ENCODE measurements at regions not wholly inside any gene's neighbourhood (a gene's known extent, or its start where the extent isn't known, plus 50 kb on each side); places are given as distances from the start of the nearest gene placed in this dataset.
A peak's percentile ranks its signal among the peaks of the same experiment; 100 is the strongest.

DNA sequence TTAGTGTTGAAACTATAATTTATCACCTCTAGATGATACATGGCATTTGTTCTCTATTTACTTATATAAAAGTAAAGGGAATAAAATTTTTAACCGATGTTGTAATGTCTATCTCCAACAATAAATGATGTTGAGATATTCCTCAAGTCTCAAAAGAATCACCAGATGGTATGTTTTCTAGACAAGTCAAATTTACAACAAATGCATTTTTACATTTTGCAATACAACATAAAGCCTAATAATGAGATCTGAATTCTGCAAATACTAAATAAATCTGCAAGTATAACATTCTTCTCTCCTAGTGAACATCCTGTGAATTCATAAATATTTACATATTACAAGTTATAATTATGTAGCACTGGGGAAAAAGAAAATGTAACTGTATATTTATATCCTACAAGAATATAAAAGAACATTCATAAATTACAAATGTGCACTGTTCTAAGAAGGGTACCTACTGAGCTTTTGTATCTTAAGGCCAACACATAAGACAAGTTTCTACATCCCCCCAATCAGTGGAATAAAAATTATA is 1504.4 kb upstream of the ZEB2 start:
- DNase-seq (ENCODE audit: low spot score), result no peak

DNA sequence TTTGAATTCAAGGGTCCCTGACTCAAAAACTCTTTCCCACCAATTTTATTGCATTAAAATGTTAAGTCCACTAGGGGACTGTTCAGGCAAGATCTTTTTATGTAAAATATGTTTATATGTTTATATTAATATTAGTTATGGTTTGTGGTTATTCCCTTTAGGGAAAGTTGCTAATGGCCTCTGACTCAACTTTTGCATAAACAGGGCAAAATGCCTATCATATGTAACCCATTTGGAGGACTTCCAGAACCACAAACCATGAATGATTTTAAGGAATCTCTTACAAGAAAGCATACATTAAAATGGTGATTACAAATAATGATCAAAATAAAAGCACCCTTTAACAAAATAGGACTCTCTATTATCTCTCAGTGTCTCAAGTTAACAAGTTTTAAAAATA is 1484.5 kb upstream of the ZEB2 start:
- DNase-seq (ENCODE audit: low spot score), result no peak

DNA sequence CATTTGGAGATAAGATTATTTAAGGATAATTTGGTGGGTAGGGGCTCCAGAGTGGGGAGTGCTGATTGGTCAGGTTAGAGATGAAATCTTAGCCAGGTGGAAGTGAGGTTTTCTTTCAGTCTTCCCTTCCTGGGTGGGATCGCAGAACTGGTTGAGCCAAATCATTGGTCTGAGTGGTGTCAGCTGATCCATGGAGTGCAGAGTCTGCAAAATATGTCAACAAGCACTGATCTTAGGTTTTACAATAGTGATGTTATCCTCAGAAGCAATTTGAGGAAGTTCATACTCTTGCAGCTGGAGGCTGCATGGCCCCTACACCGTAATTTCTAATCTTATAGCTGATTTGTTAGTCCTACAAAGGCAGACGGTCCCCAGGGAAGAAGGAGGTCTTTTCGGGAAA is 1483.4 kb upstream of the ZEB2 start:
- DNase-seq (ENCODE audit: low spot score), result no peak

DNA sequence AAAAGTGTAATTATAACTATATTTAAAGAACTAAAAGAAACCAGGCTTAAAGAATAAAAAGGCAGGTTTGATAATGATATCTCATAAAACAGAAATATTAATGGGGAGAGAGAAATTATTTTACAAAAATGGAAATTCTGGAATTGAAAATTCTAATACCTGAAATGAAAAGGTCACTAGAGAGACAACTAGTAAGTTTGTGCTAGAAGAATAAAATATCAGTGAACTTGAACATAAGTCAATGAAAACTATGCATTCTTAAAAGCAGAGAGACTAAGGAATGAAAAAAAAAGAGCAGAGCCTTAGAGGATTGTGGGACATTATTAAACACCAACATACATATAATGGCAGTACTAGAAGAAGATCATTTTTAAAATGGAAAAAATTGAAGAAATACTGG is 1475.0 kb upstream of the ZEB2 start:
- DNase-seq (ENCODE audit: low spot score), result no peak

DNA sequence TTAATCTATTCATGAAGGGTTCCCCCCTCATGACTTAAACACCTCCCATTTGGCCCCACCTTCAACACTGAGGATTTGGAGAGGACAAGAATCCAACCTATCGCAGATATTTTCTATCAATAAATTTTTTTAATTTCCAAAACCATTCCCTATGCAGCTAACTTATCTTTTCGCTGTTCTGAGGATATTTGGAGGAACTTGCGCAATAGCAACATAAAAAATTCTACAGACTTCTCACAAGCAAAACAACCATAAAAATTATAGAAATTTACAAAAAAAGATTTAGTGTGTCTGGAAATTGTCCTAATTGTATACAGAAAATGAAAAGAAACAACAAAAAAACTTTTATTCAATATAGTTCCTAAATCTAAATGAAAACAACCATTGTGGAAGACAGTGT is 1472.7 kb upstream of the ZEB2 start:
- DNase-seq (ENCODE audit: low spot score), result no peak

DNA sequence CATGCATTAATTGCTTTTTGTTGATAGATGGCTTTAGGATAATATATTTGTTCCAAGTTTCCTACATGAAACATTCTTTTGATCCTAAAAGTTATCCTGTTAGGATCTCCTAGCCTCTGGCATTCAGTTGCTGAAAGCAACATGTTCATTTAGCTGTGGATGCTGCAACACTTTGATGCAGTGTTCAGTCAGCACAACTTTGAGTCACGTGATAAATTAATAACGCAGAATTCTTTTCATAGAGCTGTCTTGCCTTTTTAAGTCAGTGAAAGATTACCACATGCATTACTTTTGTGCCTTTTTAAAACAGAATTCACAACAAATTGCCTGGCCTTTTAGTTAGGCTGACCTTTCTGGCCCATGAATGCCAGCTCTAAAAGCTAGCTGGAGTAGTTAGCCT is 1467.9 kb upstream of the ZEB2 start:
- DNase-seq (ENCODE audit: low spot score), result no peak

DNA sequence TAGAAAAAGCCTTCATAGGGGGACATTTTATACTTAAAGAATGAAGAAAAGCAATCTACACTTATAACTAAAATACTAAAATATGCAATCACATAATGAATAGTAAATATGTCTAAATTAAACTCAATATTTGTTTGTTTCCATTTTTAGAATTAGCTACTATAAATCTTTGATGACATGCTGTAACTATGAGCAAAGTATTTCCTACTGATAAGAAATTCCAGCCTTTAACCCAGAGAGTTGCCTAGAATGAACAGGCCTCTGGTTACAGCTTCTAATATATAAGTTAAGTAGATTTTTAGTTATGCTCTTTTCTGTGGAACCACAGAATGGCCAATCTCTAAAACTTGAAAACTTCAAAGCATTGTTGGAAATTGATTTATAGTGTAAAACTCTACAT is 1465.6 kb upstream of the ZEB2 start:
- DNase-seq (ENCODE audit: low spot score), result no peak

DNA sequence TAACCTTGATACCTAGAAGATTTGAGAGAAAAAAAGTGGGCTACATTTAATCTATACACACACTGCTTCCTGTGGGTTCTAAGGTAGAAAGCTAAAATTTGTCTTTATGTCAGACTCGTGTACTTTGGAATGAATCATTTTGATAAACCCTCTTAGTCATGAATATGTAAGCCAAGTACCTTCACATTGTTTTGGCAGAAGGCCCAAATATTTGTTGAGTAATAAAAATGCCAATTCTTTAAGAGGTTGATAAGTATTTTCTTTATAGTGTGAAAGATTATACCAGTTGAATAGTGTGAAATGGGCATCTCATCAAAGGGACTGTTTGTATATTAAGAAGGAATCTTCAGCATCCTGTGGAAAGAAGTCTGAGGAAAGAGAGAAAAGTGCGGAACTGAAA is 1464.7 kb upstream of the ZEB2 start:
- no peak for DNase-seq (ENCODE audit: low spot score)

DNA sequence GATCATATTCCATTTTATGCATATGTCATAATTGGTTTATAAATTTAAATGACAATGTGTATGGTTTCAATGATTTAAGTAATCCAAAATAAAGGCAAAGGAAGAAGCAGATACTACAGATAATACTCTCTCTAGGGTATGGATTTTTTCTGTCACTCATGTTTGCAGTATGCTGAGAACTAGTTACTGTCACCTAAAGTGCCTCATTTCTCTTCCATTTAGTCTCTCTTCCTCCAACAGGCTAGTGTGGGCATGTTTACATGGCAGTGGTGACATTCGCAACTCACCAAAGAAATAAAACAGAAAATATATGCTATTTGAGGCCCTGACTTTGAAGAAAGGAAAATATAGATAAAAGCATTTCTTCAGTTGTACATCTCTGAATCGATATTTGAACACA is 1460.4 kb upstream of the ZEB2 start:
- no peak for DNase-seq (ENCODE audit: low spot score)

DNA sequence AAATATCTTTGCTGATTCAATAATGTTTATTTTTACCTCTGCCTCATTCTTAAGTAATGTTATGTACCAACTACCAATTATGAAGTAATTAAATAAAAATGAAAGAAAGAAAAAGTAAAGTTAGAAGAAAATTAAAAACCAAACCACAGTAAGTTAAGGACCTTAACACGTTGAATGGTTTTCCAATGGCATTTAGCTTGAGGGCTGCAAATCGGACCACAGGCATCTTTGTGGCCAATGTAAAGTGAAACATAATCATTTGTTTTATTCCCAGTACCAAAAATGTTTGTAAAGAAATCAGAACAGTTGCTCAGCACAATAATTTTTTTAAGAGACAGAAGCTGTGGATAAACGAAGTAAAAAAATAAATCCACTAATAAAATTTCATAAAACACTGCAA is 1455.5 kb upstream of the ZEB2 start:
- no peak for DNase-seq (ENCODE audit: low spot score)

DNA sequence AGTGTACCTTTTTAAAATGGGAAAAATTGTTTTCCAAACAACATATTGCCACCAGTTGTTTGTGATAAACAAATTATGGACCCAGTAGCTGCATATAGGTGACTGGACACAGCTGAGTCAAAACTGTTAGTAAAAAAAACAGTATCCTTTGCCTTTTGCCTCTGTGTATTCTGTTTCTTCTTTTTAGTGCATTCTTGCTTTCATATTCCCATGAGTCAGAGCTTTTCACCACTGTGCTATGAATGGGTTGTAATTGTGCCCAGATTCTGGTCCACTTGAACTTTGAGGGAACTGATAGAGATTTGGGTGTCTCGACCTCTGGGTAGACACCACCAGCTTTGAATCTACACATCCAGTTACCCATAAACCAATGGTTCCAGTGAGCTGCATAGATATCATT is 1441.9 kb upstream of the ZEB2 start:
- peak; percentile 2 for DNase-seq (ENCODE audit: low spot score)

DNA sequence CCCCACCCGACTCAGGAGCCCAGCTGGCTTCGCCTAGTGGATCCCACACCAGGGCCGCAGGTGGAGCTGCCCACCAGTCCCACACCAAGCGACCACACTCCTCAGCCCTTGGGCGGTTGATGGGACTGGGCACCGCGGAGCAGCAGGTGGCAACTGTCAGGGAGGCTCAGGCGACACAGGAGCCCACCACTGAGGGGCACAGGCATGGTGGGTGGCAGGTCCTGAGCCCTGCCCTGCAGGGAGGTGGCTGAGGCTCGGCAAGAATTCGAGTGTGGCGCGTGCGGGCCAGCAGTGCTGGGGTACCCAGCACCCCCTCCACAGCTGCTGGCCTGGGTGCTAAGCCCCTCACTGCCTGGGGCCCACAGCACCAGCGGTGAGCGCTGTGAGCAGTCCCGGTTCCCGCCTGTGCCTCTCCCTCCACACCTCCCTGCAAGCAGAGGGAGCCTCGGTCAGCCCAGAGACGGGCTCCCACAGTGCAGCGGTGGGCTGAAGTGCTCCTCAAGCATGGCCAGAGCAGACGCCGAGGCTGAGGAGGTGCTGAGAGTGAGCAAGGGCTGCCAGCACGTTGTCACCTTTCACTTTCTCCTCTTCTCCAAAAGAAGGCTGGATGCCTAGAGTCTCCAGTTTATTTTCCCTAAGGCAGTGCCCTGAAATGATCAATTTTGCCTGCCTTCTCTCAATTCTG is 1440.7 kb upstream of the ZEB2 start:
- DNase-seq (ENCODE audit: low spot score), result no peak

DNA sequence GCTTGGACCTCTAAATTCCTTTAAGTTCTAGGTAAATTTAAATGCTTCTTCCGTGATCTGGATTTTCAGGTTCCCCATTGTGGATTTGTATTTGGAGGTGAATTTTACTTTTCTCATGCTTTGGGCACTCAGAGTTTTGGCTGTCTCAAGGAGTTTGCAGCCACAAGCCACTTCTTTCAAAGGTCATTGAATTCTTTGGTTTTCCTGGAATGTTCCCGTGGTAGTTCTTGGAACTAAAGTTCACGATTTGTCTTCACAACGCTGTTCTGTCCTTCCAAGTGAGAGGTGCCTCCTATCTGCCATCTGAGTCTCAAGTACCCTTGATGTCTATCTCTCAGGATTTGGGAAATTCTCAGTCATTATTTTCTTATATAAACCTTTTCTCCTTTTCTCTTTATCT is 1438.7 kb upstream of the ZEB2 start:
- no peak for DNase-seq (ENCODE audit: low spot score)

DNA sequence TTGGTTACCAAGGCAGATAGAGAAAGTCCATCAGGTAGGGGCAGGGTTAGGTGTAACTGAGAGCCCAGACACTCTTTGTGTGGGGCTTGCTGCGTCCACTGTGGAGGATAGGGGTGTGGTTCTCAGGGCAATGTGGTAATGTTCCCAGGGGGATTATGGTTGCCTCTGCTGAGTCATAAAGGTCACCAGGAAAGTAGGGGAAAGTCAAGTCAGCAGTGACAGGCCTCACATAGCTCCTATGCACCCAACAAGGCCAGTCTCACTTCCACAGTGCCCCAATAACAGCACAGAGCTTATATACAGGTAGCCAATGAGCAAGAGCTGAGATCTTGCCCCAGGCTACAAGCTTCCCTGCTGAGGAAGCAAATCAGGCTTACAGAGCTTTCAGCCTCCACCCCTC is 1438.0 kb upstream of the ZEB2 start:
- DNase-seq (ENCODE audit: low spot score), result no peak

DNA sequence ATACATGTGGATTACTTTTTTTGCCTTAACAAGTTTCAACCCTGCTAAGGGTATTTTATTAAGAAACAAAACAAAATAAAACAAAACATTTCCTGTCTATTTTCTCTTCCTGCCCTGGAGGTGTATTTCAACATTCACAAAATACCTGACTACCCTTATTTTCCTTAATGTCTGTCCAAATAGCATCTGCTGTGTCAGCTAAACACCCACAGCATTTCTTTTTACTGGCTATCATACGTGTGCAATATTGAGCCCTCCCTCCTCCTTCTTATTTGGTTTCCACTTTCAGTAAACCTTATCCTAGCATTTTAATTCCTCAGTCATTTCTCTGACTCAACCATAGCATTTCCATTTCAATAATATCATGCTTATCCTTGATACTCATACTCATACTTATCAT is 1420.0 kb upstream of the ZEB2 start:
- DNase-seq (ENCODE audit: low spot score), result no peak

DNA sequence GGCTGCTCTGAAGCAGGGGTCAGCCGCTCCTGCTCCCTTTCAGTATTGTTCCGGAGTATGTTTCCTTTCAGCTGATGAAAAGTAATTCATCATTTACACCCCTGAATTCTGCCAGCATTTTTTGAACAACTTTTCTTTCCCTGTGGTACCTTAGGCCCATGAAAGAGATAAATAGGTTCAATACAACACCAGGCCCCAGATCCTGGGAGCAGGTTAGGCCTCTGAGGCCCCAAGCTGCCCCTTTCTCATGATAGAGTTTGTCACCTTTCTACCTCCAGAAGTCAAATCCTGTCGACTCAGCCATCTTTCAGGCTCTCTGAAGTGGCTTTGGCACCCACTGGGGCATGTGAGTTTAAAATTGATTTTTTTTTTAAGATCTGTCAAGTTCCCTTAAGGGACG is 1415.1 kb upstream of the ZEB2 start:
- DNase-seq (ENCODE audit: low spot score), result no peak

DNA sequence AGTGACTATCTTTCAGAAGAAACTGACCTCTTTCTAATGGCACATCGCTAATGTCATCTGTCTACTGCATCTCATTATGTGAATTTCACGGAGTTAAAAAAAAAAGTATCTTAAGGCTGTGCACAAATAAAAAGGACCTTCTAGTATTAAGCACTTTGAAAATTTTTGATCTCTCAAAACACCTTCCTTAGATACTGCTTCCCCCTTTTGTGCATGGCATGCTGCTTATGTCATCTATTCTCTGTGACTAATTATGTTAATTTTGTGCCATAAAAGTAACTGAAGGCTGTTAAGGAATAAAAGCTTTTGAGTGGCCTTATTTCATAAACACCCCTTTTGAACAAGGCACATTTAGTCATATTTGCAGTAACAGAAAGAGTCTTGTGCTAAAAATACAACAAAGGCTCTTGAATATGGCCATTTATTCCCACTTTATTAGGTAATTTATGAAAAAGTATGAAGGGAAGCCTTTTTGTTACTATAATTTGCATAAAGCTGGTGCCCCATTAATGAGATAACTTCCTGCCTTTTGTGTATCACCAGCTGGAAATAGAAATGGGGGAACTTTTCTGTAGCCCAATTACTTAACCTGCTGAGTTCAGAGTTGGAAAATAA is 1412.0 kb upstream of the ZEB2 start:
- no peak for DNase-seq (ENCODE audit: low spot score)

DNA sequence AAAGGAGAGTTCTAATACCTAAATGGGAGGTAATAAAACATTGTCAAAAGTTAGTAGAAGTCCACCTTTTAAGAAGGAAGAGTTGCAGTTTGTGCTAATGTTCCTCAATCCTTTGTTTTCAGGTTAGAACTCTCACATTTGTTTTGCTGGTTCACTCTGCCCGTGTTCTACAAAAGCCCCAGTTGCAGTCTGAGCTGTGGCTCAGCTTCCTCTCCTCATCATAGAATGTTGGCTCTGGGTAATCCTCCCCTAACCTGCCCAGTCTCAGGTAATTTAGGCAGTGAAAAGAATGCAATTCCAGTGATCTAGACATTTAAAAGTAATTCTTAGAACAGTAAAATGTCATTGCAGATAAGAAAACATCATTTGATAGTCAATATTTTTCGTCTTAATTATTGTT is 1410.4 kb upstream of the ZEB2 start:
- DNase-seq (ENCODE audit: low spot score), result no peak

DNA sequence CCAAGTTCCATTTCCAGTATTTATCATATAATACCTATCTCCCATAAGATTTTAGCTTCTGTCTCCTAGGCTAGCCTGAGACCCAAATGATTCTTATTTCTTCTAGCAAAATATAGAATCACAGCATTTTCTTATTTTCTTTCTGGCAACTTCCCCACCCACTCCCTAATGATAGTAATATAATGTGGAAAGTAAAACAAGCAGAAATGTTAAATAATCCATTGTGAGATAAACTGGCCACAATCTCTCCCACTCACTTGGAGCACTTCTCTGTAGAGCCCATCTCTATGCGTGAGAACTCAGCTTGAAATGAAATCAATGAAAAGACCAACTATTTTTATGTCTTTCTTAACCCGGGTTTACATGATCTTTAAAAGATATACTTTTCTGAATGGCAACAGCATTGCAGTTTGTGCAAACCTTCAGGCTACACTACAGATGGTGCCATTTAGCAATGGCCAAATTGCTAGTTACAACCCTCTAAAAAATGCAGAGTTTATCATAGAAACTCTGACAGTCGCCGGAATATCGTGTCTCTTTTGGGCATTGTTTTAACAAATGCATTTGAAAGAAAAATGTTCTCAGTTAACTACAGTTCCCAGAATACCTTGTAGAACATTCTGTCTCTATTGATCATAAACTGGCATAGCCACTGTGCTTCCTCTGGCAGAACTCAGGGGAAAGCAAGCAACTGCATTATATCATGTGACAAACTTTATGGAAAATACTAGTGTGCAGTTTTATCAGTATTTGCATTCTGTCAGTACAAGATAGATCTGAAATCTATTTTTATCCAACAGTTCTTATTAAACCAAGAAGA is 1407.4 kb upstream of the ZEB2 start:
- no peak for DNase-seq (ENCODE audit: low spot score)

DNA sequence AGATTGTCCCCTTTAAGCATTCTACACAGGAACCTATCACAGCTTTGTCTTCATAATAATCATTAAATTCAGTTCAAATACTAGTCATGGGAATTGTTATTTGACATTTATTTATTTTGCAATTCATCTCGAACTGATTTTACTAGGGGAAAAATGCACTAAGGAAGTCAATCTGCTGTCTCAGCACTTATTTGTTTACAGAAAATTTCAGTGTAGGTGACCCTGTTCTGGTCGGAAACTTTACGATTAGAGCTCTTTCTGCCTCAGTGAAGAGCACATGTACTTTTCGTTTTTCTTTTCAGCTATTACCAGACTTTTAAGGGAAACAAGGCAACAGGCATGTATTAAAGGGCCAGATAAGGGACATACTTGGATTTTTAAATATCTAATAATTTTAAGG is 1405.7 kb upstream of the ZEB2 start:
- DNase-seq (ENCODE audit: low spot score), result no peak

DNA sequence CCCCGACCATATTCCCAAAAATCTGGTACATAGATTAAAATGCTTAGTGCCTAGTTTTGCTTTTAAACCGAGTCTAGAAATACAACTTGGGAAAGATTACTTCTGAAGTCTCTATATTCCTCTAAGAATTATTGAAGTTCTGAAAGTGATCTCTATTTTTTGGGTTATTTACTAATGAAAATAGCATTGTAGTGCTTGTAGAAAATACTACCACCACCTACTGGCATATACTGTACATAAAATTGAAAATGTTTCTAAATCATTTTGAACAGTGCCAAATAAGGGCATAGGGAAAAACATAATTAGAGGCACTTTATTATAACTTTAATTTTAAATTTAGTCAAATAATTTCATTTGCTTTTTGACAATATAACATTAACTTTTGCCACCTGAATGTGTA is 1399.6 kb upstream of the ZEB2 start:
- peak; percentile 9 for DNase-seq (ENCODE audit: low spot score)

DNA sequence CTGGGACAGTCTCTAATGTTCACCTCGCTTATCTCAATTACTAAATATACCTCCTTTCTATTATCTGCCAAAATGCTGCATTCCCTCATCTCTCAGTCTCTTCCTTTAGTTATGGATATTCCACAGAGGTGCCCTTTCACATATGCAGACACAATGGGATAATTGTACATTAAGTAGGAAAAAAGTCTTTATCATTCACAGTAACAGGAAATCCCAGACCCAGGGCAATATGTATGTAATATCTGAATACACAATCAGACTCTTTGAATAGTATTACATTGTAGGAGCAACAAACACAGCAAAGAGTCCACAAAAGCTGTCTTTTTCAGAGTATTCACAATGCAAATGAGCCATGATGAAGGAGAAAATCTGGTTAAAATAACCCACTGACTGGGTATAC is 1399.0 kb upstream of the ZEB2 start:
- DNase-seq (ENCODE audit: low spot score), result no peak

DNA sequence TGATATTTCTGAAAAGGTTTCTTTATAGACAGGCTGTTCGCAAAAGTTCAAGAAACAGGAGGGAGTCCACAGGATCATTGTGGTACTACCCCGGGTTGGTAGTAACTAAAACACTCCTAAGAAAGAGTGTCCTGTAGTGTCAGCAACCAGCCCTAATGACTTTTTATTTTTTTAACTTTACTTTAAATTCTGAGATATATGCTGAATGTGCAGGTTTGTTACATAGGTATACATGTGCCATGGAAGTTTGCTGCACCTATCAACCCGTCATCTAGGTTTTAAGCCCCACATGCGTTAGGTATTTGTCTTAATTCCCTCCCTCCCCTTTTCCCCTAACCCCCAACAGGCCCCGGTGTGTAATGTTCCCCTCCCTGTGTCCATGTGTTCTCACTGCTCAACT is 1396.9 kb upstream of the ZEB2 start:
- DNase-seq (ENCODE audit: low spot score), result no peak

Data from GM03348 (cell line).